H1 (cell line): ENCODE measurements at regions not wholly inside any gene's neighbourhood (a gene's known extent, or its start where the extent isn't known, plus 50 kb on each side); places are given as distances from the start of the nearest gene placed in this dataset.

Experiments used
- CBX5 ChIP-seq: fragments of 300-800, 300-1000 bp; sonication (generic); IDR thresholded peaks from 2 replicates; pipeline ENCODE4 v1.7.1; 2016; ENCODE audit warnings: antibody characterized with exemption, low read length, low read depth
- EGR1 ChIP-seq: IDR thresholded peaks from 2 replicates; pipeline ENCODE4 v1.6.1; 2011; ENCODE audit warnings: low read depth, low read length, borderline replicate concordance
- POLR2AphosphoS5 ChIP-seq: IDR thresholded peaks from 2 replicates; pipeline ENCODE4 v1.6.1; 2011; ENCODE audit warnings: low read depth, low read length
- SAP30 ChIP-seq: fragments of 300-600 bp; sonication (generic); IDR thresholded peaks from 2 replicates; pipeline ENCODE4 v1.7.1; 2012; ENCODE audit warnings: low read length, moderate library complexity, mild to moderate bottlenecking, inconsistent platforms; ENCODE audit not compliant: insufficient read depth, insufficient replicate concordance
- TF ChIP-seq, protein P1 (sequence below): IDR thresholded peaks from 2 replicates; pipeline ENCODE4 v1.6.1; 2012; ENCODE audit warnings: low read length, inconsistent platforms

DNA sequence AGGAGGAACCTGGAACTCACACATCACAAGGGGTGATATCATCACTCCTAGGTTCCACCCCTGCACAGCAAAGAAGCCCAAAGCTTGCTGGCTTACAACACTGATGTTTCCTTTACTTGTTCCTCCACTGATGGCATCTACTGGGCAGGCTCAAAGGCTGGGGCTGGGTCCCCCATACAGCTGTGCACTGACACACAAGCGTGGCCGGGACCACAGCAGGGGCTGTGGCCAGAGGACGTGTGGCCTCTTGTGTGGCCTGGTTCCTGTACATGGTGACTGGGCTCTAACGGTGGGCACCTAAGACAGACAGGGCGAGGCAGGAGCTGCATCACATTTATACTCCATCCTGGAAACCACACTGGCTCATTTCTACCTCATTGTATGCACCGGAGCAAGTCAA lies 264.4 kb upstream of the FOXF1 start (continued):
- TF ChIP-seq SAP30 (no peak), EGR1 (no peak), CBX5 (no peak), POLR2AphosphoS5 (no peak)
- TF ChIP-seq, protein P1, sequence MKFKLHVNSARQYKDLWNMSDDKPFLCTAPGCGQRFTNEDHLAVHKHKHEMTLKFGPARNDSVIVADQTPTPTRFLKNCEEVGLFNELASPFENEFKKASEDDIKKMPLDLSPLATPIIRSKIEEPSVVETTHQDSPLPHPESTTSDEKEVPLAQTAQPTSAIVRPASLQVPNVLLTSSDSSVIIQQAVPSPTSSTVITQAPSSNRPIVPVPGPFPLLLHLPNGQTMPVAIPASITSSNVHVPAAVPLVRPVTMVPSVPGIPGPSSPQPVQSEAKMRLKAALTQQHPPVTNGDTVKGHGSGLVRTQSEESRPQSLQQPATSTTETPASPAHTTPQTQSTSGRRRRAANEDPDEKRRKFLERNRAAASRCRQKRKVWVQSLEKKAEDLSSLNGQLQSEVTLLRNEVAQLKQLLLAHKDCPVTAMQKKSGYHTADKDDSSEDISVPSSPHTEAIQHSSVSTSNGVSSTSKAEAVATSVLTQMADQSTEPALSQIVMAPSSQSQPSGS = no peak
- TF ChIP-seq, all 59 proteins: peak for 0
